ENCODE measurements at regions not wholly inside any gene's neighbourhood (a gene's known extent, or its start where the extent isn't known, plus 50 kb on each side); places are given as distances from the start of the nearest gene placed in this dataset.

- DNase-seq, result no peak
These were observed 390.0 kb downstream of the ENC1 start for GRCh38 chr5:74250304-74251102.

- DNase-seq, result no peak
These were observed 392.0 kb downstream of the ENC1 start for GRCh38 chr5:74248576-74248975.

GRCh38 chr5:74244406-74244805 is 396.1 kb downstream of the ENC1 start:
- no peak for DNase-seq

GRCh38 chr5:74243634-74244033 is 396.9 kb downstream of the ENC1 start:
- no peak for DNase-seq

GRCh38 chr5:74242516-74242915 is 398.0 kb downstream of the ENC1 start:
- DNase-seq, result no peak

- no peak for DNase-seq
These were observed 398.8 kb downstream of the ENC1 start for GRCh38 chr5:74241751-74242140.

GRCh38 chr5:74240783-74241750 is 399.5 kb downstream of the ENC1 start:
- no peak for DNase-seq

- peak; percentile 4 for DNase-seq
These were observed 401.3 kb downstream of the ENC1 start for GRCh38 chr5:74239261-74239660.

GRCh38 chr5:74237571-74238145 is 402.9 kb downstream of the ENC1 start:
- DNase-seq, result no peak

- DNase-seq, result no peak
These were observed 405.0 kb downstream of the ENC1 start for GRCh38 chr5:74235552-74235951.

- DNase-seq, result no peak
These were observed 407.0 kb downstream of the ENC1 start for GRCh38 chr5:74233571-74233970.

- DNase-seq, result no peak
These were observed 407.4 kb downstream of the ENC1 start for GRCh38 chr5:74233091-74233490.

- no peak for DNase-seq
These were observed 408.3 kb downstream of the ENC1 start for GRCh38 chr5:74232276-74232675.

GRCh38 chr5:74231697-74232096 is 408.8 kb downstream of the ENC1 start:
- DNase-seq, result no peak

GRCh38 chr5:74226716-74227485 is 413.6 kb downstream of the ENC1 start:
- DNase-seq, result no peak

- no peak for DNase-seq
These were observed 414.9 kb downstream of the ENC1 start for GRCh38 chr5:74225587-74225986.

GRCh38 chr5:74224331-74224730 is 416.2 kb downstream of the ENC1 start:
- no peak for DNase-seq

GRCh38 chr5:74222806-74223205 is 417.7 kb downstream of the ENC1 start:
- DNase-seq, result no peak

- no peak for DNase-seq
These were observed 419.1 kb downstream of the ENC1 start for GRCh38 chr5:74221413-74221812.

- DNase-seq, result no peak
These were observed 424.5 kb downstream of the ENC1 start for GRCh38 chr5:74216012-74216411.

GRCh38 chr5:74212336-74212735 is 428.2 kb downstream of the ENC1 start:
- DNase-seq, result no peak

- no peak for DNase-seq
These were observed 431.0 kb downstream of the ENC1 start for GRCh38 chr5:74209571-74209970.
